H9 (cell line): ENCODE measurements at regions not wholly inside any gene's neighbourhood (a gene's known extent, or its start where the extent isn't known, plus 50 kb on each side); places are given as distances from the start of the nearest gene placed in this dataset.

Source experiments
- DNase-seq: peaks from one replicate; pipeline ENCODE4 v3.0.0-alpha.2; 2017
- H2AFZ ChIP-seq: one replicate; pipeline ENCODE4 v1.6.1; 2013; ENCODE audit warnings: mild to moderate bottlenecking, low read length, control low read depth, moderate library complexity
- H2AK5ac ChIP-seq: 2 replicates; pipeline ENCODE4 v1.6.1; 2013; ENCODE audit warnings: low read length, control low read depth, mixed read lengths; ENCODE audit not compliant: insufficient read length
- H2BK120ac ChIP-seq: one replicate; pipeline ENCODE4 v1.6.1; 2013; ENCODE audit warnings: low read depth, mild to moderate bottlenecking, low read length, control low read depth, inconsistent platforms; ENCODE audit not compliant: poor library complexity, severe bottlenecking
- H2BK12ac ChIP-seq: 2 replicates; pipeline ENCODE4 v1.6.1; 2013; ENCODE audit warnings: low read length, control low read depth, mixed read lengths, low read depth; ENCODE audit not compliant: insufficient read length
- H2BK15ac ChIP-seq: 2 replicates; pipeline ENCODE4 v1.6.1; 2013; ENCODE audit warnings: low read depth, low read length, control low read depth
- H2BK20ac ChIP-seq: one replicate; pipeline ENCODE4 v1.6.1; 2013; ENCODE audit warnings: low read depth, mild to moderate bottlenecking, low read length, control low read depth, inconsistent platforms; ENCODE audit not compliant: poor library complexity, severe bottlenecking
- H2BK5ac ChIP-seq: 2 replicates; pipeline ENCODE4 v1.6.1; 2013; ENCODE audit warnings: low read length, control low read depth, mixed read lengths; ENCODE audit not compliant: insufficient read length
- H3K14ac ChIP-seq: 2 replicates; pipeline ENCODE4 v1.6.1; 2013; ENCODE audit warnings: low read length, control low read depth; ENCODE audit not compliant: insufficient read depth
- H3K18ac ChIP-seq: 2 replicates; pipeline ENCODE4 v1.6.1; 2013; ENCODE audit warnings: low read depth, mild to moderate bottlenecking, mixed read lengths, low read length, control low read depth; ENCODE audit not compliant: insufficient read length
- H3K23ac ChIP-seq: 2 replicates; pipeline ENCODE4 v1.6.1; 2013; ENCODE audit warnings: low read length, control low read depth, mixed read lengths, low read depth; ENCODE audit not compliant: insufficient read length
- H3K23me2 ChIP-seq: 2 replicates; pipeline ENCODE4 v1.6.1; 2013; ENCODE audit warnings: low read depth, mild to moderate bottlenecking, mixed read lengths, low read length, control low read depth; ENCODE audit not compliant: insufficient read length, poor library complexity, severe bottlenecking
- H3K27ac ChIP-seq: 2 replicates; pipeline ENCODE4 v1.5.1; 2013; ENCODE audit warnings: low read length, control low read depth, mixed read lengths, low read depth; ENCODE audit not compliant: insufficient read length
- H3K27me3 ChIP-seq: 2 replicates; pipeline ENCODE4 v1.6.1; 2013; ENCODE audit warnings: low read length, control low read depth, inconsistent platforms; ENCODE audit not compliant: insufficient read depth
- H3K4ac ChIP-seq: 2 replicates; pipeline ENCODE4 v1.6.1; 2013; ENCODE audit warnings: low read depth, mild to moderate bottlenecking, control low read depth, inconsistent platforms, low read length, moderate library complexity
- H3K4me1 ChIP-seq: 2 replicates; pipeline ENCODE4 v1.6.1; 2013; ENCODE audit warnings: low read length, control low read depth, inconsistent platforms; ENCODE audit not compliant: insufficient read depth
- H3K4me2 ChIP-seq: 2 replicates; pipeline ENCODE4 v1.6.1; 2013; ENCODE audit warnings: low read length, control low read depth, mixed read lengths; ENCODE audit not compliant: insufficient read length, insufficient read depth
- H3K56ac ChIP-seq: 2 replicates; pipeline ENCODE4 v1.6.1; 2013; ENCODE audit warnings: low read depth, mild to moderate bottlenecking, mixed read lengths, low read length, control low read depth; ENCODE audit not compliant: insufficient read length
- H3K79me1 ChIP-seq: 2 replicates; pipeline ENCODE4 v1.6.1; 2013; ENCODE audit warnings: low read depth, mild to moderate bottlenecking, moderate library complexity, low read length, control low read depth, inconsistent platforms; ENCODE audit not compliant: insufficient read depth, poor library complexity, severe bottlenecking
- H3K79me2 ChIP-seq: 2 replicates; pipeline ENCODE4 v1.6.1; 2013; ENCODE audit warnings: low read length, control low read depth, inconsistent platforms; ENCODE audit not compliant: insufficient read depth
- H3K9ac ChIP-seq: 2 replicates; pipeline ENCODE4 v1.6.1; 2013; ENCODE audit warnings: low read length, control low read depth, mixed read lengths; ENCODE audit not compliant: insufficient read length; ENCODE audit errors: extremely low read depth
- H3K9me3 ChIP-seq: one replicate; pipeline ENCODE4 v1.6.1; 2013; ENCODE audit warnings: low read depth, low read length, inconsistent platforms; ENCODE audit not compliant: control insufficient read depth
- H3T11ph ChIP-seq: one replicate; pipeline ENCODE4 v1.6.1; 2013; ENCODE audit warnings: mild to moderate bottlenecking, low read length, control low read depth, inconsistent platforms
- H4K20me1 ChIP-seq: one replicate; pipeline ENCODE4 v1.6.1; 2013; ENCODE audit not compliant: control insufficient read depth, insufficient read length, insufficient read depth
- H4K5ac ChIP-seq: 2 replicates; pipeline ENCODE4 v1.6.1; 2013; ENCODE audit warnings: low read depth, mild to moderate bottlenecking, mixed read lengths, low read length, control low read depth; ENCODE audit not compliant: insufficient read length
- H4K8ac ChIP-seq: replicated peaks from 2 replicates; pipeline ENCODE4 v1.6.1; 2013; ENCODE audit warnings: low read length, control low read depth, mixed read lengths, low read depth; ENCODE audit not compliant: insufficient read length
- H4K91ac ChIP-seq: 2 replicates; pipeline ENCODE4 v1.6.1; 2013; ENCODE audit warnings: low read depth, mild to moderate bottlenecking, moderate library complexity, mixed read lengths, low read length, control low read depth; ENCODE audit not compliant: insufficient read length
- H3K27ac Mint-ChIP-seq, 3 experiments: 2 replicates in 2 of 3; 3 replicates in 1 of 3; pipeline ENCODE4 v1.8.0; 2020 to 2021; ENCODE audit warnings: mixed read lengths in 3 of 3, mild to moderate bottlenecking in 1 of 3, moderate library complexity in 1 of 3
- H3K27me3 Mint-ChIP-seq: 2 replicates; pipeline ENCODE4 v1.8.0; 2021; ENCODE audit warnings: low read depth, mild to moderate bottlenecking, moderate library complexity, mixed read lengths
- H3K36me3 Mint-ChIP-seq, 3 experiments: 2 replicates in 2 of 3; 3 replicates in 1 of 3; pipeline ENCODE4 v1.8.0; 2020 to 2021; ENCODE audit warnings: low read depth in 3 of 3, mixed read lengths in 3 of 3; ENCODE audit not compliant: insufficient read depth in 1 of 3
- H3K4me1 Mint-ChIP-seq, 2 experiments: 2 replicates each; pipeline ENCODE4 v1.8.0; 2020; ENCODE audit warnings: mixed read lengths in 2 of 2
- H3K4me3 Mint-ChIP-seq, 2 experiments: 2 replicates in 1 of 2; 3 replicates in 1 of 2; pipeline ENCODE4 v1.8.0; 2020 to 2021; ENCODE audit warnings: mild to moderate bottlenecking in 2 of 2, mixed read lengths in 2 of 2, moderate library complexity in 1 of 2
- H3K9me3 Mint-ChIP-seq, 2 experiments: 2 replicates in 1 of 2; 3 replicates in 1 of 2; pipeline ENCODE4 v1.8.0; 2020; ENCODE audit warnings: mild to moderate bottlenecking in 2 of 2, mixed read lengths in 2 of 2, moderate library complexity in 1 of 2
- WGBS: extraction: QIAGEN DNeasy Blood & Tissue Kit; methylation state at CpG from one replicate; pipeline ENCODE4 v1.1.7; 2013; ENCODE audit warnings: missing lambda C conversion rate, low lambda C conversion rate, mixed read lengths; ENCODE audit not compliant: insufficient read length; ENCODE audit errors: extremely low coverage; 5-methylcytosine and 5-hydroxymethylcytosine counted together
- TF ChIP-seq, protein P1 (sequence below): fragments of 200-600 bp; sonication (generic); conservative IDR thresholded peaks from 3 replicates; pipeline ENCODE4 v1.8.0; 2021; ENCODE audit warnings: antibody characterized with exemption, mild to moderate bottlenecking

DNA sequence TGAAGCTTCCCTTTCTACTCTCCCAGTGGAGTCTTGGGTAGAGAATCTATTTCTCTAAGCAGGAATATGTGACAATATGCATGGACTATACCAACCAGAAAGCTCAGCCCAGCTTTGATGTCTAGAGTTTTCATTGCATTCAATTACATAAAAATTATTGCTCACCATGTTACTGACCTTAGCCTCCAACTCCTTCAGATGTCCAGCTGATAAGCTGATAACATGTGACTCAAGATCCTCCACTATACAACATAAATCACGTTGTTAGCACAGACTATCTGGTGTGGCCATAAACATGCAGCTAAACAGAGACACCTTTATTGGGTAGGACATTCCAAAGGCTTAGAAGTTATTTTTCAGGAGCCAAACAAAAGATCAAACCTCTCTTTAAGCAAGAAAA, 1168.2 kb downstream of the CDH12 start:
- H4K20me1 ChIP-seq, result no peaks in the 10 kb centered on the region
- no peak overlapping the region for H3K4ac ChIP-seq
- no peak overlapping the region for H3K18ac ChIP-seq
- H3K4me2 ChIP-seq, result no peak overlapping the region
- H3K27me3 Mint-ChIP-seq, result no peaks in the 10 kb centered on the region; the same call in 1 of the 2 replicates
- no peaks in the 10 kb centered on the region for H3K4me1 ChIP-seq
- H4K5ac ChIP-seq, result no peak overlapping the region
- H3K4me3 Mint-ChIP-seq, result no peak overlapping the region
- no peak overlapping the region for H3K23ac ChIP-seq
- H2BK15ac ChIP-seq, result no peak overlapping the region
- H2BK5ac ChIP-seq, result no peak overlapping the region
- H2BK12ac ChIP-seq, result no peak overlapping the region
- H2AFZ ChIP-seq, result no peak overlapping the region
- H3K79me2 ChIP-seq, result no peaks in the 10 kb centered on the region
- H3K27me3 ChIP-seq, result no peaks in the 10 kb centered on the region
- no peaks in the 10 kb centered on the region for H3K23me2 ChIP-seq
- H3K9me3 Mint-ChIP-seq, result no peaks in the 10 kb centered on the region
- H3K4me1 Mint-ChIP-seq, result peaks cover 3 to 7% of the 10 kb centered on the region in 2 experiments
- H4K8ac ChIP-seq, result no peak overlapping the region
- H3K14ac ChIP-seq, result no peak overlapping the region
- H3K27ac ChIP-seq, result no peak overlapping the region
- no peak overlapping the region for H2AK5ac ChIP-seq
- H3K9me3 ChIP-seq, result no peaks in the 10 kb centered on the region
- no peak overlapping the region for H3K56ac ChIP-seq
- no peak overlapping the region for H4K91ac ChIP-seq
- WGBS, result no CpG with 5 or more reads among the region's 1 CpG
- no peak overlapping the region for H2BK20ac ChIP-seq
- no peaks in the 10 kb centered on the region; a peak in 1 of 7 replicates for H3K36me3 Mint-ChIP-seq
- TF ChIP-seq, protein P1, sequence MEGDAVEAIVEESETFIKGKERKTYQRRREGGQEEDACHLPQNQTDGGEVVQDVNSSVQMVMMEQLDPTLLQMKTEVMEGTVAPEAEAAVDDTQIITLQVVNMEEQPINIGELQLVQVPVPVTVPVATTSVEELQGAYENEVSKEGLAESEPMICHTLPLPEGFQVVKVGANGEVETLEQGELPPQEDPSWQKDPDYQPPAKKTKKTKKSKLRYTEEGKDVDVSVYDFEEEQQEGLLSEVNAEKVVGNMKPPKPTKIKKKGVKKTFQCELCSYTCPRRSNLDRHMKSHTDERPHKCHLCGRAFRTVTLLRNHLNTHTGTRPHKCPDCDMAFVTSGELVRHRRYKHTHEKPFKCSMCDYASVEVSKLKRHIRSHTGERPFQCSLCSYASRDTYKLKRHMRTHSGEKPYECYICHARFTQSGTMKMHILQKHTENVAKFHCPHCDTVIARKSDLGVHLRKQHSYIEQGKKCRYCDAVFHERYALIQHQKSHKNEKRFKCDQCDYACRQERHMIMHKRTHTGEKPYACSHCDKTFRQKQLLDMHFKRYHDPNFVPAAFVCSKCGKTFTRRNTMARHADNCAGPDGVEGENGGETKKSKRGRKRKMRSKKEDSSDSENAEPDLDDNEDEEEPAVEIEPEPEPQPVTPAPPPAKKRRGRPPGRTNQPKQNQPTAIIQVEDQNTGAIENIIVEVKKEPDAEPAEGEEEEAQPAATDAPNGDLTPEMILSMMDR, result no peak
- no peaks in the 10 kb centered on the region for H3K79me1 ChIP-seq
- no peak overlapping the region for H3K27ac Mint-ChIP-seq
- H3T11ph ChIP-seq, result no peak overlapping the region
- H2BK120ac ChIP-seq, result no peak overlapping the region
- no peak overlapping the region for H3K9ac ChIP-seq
- no peak for DNase-seq
